ENCODE measurements at regions not wholly inside any gene's neighbourhood (a gene's known extent, or its start where the extent isn't known, plus 50 kb on each side); places are given as distances from the start of the nearest gene placed in this dataset.
A peak's percentile ranks its signal among the peaks of the same experiment; 100 is the strongest.

DNA sequence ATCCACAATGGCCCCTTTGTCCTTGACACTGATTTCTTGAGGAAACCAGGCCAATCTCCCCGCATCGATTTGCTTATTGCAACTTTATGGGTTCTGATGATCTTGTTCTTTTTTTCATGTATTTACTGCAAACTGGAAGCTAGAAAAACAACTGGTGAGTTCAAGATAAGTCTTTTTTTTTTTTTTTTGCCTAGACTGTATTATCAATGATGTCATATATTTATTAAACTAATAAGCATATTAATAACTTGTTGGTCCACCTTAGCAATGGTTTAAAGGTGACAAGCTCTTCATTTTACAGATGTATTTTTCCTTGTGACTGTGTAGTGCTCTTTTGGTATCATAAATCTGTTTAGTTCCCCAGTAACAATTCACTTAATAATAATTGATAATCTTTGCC lies 79.0 kb upstream of the NOX3 start:
- ATAC-seq = no peak
- TF ChIP-seq SNAI2 (CRISPR knock-in tag; IDR thresholded peaks at IDR 0.05) = no peak
- TF ChIP-seq, protein P1, sequence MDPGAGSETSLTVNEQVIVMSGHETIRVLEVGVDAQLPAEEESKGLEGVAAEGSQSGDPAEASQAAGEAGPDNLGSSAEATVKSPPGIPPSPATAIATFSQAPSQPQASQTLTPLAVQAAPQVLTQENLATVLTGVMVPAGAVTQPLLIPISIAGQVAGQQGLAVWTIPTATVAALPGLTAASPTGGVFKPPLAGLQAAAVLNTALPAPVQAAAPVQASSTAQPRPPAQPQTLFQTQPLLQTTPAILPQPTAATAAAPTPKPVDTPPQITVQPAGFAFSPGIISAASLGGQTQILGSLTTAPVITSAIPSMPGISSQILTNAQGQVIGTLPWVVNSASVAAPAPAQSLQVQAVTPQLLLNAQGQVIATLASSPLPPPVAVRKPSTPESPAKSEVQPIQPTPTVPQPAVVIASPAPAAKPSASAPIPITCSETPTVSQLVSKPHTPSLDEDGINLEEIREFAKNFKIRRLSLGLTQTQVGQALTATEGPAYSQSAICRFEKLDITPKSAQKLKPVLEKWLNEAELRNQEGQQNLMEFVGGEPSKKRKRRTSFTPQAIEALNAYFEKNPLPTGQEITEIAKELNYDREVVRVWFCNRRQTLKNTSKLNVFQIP (CRISPR knock-in tag; IDR thresholded peaks at IDR 0.05; ENCODE audit: borderline replicate concordance, low read depth) = no peak
- TF ChIP-seq, protein P2, sequence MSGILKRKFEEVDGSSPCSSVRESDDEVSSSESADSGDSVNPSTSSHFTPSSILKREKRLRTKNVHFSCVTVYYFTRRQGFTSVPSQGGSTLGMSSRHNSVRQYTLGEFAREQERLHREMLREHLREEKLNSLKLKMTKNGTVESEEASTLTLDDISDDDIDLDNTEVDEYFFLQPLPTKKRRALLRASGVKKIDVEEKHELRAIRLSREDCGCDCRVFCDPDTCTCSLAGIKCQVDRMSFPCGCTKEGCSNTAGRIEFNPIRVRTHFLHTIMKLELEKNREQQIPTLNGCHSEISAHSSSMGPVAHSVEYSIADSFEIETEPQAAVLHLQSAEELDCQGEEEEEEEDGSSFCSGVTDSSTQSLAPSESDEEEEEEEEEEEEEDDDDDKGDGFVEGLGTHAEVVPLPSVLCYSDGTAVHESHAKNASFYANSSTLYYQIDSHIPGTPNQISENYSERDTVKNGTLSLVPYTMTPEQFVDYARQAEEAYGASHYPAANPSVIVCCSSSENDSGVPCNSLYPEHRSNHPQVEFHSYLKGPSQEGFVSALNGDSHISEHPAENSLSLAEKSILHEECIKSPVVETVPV (CRISPR knock-in tag; IDR thresholded peaks at IDR 0.05) = no peak
- no peak for TF ChIP-seq OSR1 (CRISPR knock-in tag; IDR thresholded peaks at IDR 0.05)
- TF ChIP-seq ARNTL (CRISPR knock-in tag; IDR thresholded peaks at IDR 0.05; ENCODE audit: borderline replicate concordance, low read depth) = no peak
- TF ChIP-seq, protein P3, sequence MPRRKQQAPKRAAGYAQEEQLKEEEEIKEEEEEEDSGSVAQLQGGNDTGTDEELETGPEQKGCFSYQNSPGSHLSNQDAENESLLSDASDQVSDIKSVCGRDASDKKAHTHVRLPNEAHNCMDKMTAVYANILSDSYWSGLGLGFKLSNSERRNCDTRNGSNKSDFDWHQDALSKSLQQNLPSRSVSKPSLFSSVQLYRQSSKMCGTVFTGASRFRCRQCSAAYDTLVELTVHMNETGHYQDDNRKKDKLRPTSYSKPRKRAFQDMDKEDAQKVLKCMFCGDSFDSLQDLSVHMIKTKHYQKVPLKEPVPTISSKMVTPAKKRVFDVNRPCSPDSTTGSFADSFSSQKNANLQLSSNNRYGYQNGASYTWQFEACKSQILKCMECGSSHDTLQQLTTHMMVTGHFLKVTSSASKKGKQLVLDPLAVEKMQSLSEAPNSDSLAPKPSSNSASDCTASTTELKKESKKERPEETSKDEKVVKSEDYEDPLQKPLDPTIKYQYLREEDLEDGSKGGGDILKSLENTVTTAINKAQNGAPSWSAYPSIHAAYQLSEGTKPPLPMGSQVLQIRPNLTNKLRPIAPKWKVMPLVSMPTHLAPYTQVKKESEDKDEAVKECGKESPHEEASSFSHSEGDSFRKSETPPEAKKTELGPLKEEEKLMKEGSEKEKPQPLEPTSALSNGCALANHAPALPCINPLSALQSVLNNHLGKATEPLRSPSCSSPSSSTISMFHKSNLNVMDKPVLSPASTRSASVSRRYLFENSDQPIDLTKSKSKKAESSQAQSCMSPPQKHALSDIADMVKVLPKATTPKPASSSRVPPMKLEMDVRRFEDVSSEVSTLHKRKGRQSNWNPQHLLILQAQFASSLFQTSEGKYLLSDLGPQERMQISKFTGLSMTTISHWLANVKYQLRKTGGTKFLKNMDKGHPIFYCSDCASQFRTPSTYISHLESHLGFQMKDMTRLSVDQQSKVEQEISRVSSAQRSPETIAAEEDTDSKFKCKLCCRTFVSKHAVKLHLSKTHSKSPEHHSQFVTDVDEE (CRISPR knock-in tag; IDR thresholded peaks at IDR 0.05) = no peak

DNA sequence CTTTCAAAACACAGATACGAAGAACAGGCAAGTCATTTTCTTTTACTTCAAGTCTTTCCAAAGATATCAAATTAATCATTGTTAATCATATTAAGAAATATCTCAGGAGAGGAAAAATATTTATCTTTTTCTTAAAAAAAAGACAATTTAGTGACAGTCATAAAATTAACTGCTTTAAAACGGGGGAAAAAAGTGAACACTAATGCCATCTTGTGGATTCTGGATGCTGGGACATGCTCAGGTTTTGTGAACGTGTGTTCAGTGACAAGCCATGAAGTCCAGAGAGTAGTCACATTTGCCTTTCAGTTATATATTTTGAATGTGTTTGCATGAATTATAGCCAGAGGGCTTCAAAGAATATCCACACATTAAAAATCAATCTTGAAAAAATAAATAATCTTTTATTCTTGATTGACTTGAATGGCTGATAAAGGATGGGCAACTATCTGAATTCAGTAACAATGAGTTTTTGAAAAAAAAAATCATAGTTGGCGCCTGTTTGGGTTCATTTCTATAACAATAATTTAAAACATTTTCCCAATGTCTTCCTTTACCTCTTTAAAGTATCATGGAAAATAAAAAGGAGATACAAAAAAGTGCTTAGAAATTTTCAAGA lies 74.7 kb upstream of the NOX3 start:
- TF ChIP-seq ZNF565 (CRISPR knock-in tag; conservative IDR thresholded peaks at IDR 0.05; ENCODE audit: low read depth) = no peak
- TF ChIP-seq GLIS3 (CRISPR knock-in tag; IDR thresholded peaks at IDR 0.05) = no peak
- no peak for TF ChIP-seq ZC3H10 (CRISPR knock-in tag; IDR thresholded peaks at IDR 0.05)
- TF ChIP-seq, protein P4, sequence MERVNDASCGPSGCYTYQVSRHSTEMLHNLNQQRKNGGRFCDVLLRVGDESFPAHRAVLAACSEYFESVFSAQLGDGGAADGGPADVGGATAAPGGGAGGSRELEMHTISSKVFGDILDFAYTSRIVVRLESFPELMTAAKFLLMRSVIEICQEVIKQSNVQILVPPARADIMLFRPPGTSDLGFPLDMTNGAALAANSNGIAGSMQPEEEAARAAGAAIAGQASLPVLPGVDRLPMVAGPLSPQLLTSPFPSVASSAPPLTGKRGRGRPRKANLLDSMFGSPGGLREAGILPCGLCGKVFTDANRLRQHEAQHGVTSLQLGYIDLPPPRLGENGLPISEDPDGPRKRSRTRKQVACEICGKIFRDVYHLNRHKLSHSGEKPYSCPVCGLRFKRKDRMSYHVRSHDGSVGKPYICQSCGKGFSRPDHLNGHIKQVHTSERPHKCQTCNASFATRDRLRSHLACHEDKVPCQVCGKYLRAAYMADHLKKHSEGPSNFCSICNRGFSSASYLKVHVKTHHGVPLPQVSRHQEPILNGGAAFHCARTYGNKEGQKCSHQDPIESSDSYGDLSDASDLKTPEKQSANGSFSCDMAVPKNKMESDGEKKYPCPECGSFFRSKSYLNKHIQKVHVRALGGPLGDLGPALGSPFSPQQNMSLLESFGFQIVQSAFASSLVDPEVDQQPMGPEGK (CRISPR knock-in tag; IDR thresholded peaks at IDR 0.05; ENCODE audit: borderline replicate concordance) = no peak
- TF ChIP-seq ISL1 (CRISPR knock-in tag; IDR thresholded peaks at IDR 0.05) = no peak
- TF ChIP-seq, protein P1 (CRISPR knock-in tag; IDR thresholded peaks at IDR 0.05; ENCODE audit: borderline replicate concordance, low read depth) = no peak
- TF ChIP-seq ZNF70 (CRISPR knock-in tag; IDR thresholded peaks at IDR 0.05) = no peak
- TF ChIP-seq TOX (CRISPR knock-in tag; IDR thresholded peaks at IDR 0.05; ENCODE audit: borderline replicate concordance) = no peak
- no peak for TF ChIP-seq PPARA (CRISPR knock-in tag; IDR thresholded peaks at IDR 0.05; ENCODE audit: borderline replicate concordance)
- no peak for TF ChIP-seq SNAI2 (CRISPR knock-in tag; IDR thresholded peaks at IDR 0.05)
- TF ChIP-seq, protein P2 (CRISPR knock-in tag; IDR thresholded peaks at IDR 0.05) = no peak
- no peak for TF ChIP-seq TCF4 (CRISPR knock-in tag; IDR thresholded peaks at IDR 0.05; ENCODE audit: borderline replicate concordance)
- TF ChIP-seq OSR1 (CRISPR knock-in tag; IDR thresholded peaks at IDR 0.05) = no peak
- TF ChIP-seq ESRRG (CRISPR knock-in tag; IDR thresholded peaks at IDR 0.05) = no peak
- TF ChIP-seq ZFP30 (CRISPR knock-in tag; IDR thresholded peaks at IDR 0.05) = no peak
- TF ChIP-seq RARB (CRISPR knock-in tag; IDR thresholded peaks at IDR 0.05) = no peak
- no peak for TF ChIP-seq ZNF8 (CRISPR knock-in tag; IDR thresholded peaks at IDR 0.05)
- no peak for TF ChIP-seq CSDC2 (CRISPR knock-in tag; IDR thresholded peaks at IDR 0.05)
- TF ChIP-seq, protein P3 (CRISPR knock-in tag; IDR thresholded peaks at IDR 0.05) = no peak
- ATAC-seq = peak; percentile 84

DNA sequence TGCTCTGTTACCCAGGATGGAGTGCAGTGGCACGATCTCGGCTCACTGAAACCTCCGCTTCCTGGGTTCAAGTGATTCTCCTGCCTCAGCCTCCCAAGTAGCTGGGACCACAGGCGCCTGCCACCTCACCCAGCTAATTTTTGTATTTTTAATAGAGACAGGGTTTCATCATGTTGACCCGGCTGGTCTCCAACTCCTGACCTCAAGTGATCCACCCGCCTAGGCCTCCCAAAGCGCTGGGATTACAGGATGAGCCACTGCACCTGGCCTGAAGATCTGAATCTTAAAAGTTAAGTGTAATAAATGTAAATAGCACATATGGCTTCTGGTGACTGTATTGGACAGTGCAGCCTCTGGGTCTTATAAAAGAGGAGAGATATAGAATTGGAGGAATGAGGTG lies 74.2 kb upstream of the NOX3 start:
- peak; percentile 25; the same call in 2 of the 3 replicates for ATAC-seq
